ENCODE measurements at regions not wholly inside any gene's neighbourhood (a gene's known extent, or its start where the extent isn't known, plus 50 kb on each side); places are given as distances from the start of the nearest gene placed in this dataset.

DNA sequence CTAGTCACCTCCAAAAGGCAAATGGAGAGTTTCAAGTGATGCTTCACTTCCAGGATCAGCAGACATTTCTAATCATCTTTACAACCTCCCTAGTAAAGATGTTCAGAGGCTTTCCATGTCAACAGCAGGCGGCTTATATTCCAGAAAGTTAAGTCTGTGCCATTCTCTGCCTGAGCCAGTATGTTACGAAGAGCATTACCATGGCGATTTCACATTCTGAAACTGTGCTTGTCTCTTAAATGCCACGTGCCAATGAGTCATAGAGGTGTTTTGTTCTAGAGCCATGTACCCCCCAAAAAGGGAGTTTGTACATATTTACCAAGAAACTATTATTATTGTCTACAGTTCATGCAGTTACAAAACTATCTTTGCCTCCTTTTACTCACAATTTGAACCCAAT, 319.5 kb downstream of the FOXA2 start:
- WGBS (ENCODE audit: extremely low coverage, insufficient read length, low lambda C conversion rate), result no CpG with 5 or more reads among the region's 4 CpGs
- Histone ChIP-seq H3K9ac (ENCODE audit: extremely low read depth, insufficient read length, low read length) (no peak overlapping the region), H3K14ac (ENCODE audit: insufficient read depth, low read length) (no peak overlapping the region), H4K5ac (ENCODE audit: insufficient read length, low read depth, low read length) (no peak overlapping the region), H3K4me2 (ENCODE audit: insufficient read depth, insufficient read length, low read length) (no peak overlapping the region), H3K79me2 (ENCODE audit: insufficient read depth, low read length) (no peaks in the 10 kb centered on the region), H4K91ac (ENCODE audit: insufficient read length, low read depth, low read length) (no peak overlapping the region), H3K9me3 (ENCODE audit: control insufficient read depth, low read depth, low read length) (no peaks in the 10 kb centered on the region), H3K23me2 (ENCODE audit: insufficient read length, low read depth, low read length, poor library complexity, severe bottlenecking) (no peaks in the 10 kb centered on the region), H3K23ac (ENCODE audit: insufficient read length, low read depth, low read length) (no peak overlapping the region), H4K8ac (replicated peaks; ENCODE audit: insufficient read length, low read depth, low read length) (no peak overlapping the region), H3K4me1 (ENCODE audit: insufficient read depth, low read length) (no peaks in the 10 kb centered on the region), H3K4ac (ENCODE audit: low read depth, low read length) (no peak overlapping the region), H3K18ac (ENCODE audit: insufficient read length, low read depth, low read length) (no peak overlapping the region), H2BK12ac (ENCODE audit: insufficient read length, low read depth, low read length) (no peak overlapping the region), H2BK5ac (ENCODE audit: insufficient read length, low read length) (no peak overlapping the region), H2AFZ (ENCODE audit: low read length) (no peak overlapping the region), H3K79me1 (ENCODE audit: insufficient read depth, low read depth, low read length, poor library complexity, severe bottlenecking) (no peaks in the 10 kb centered on the region), H2AK5ac (ENCODE audit: insufficient read length, low read length) (no peak overlapping the region), H3T11ph (ENCODE audit: low read length) (no peak overlapping the region), H2BK20ac (ENCODE audit: low read depth, low read length, poor library complexity, severe bottlenecking) (no peak overlapping the region), H3K27me3 (ENCODE audit: insufficient read depth, low read length) (no peaks in the 10 kb centered on the region), H3K27ac (ENCODE audit: insufficient read length, low read depth, low read length) (no peak overlapping the region), H2BK120ac (ENCODE audit: low read depth, low read length, poor library complexity, severe bottlenecking) (no peak overlapping the region), H3K56ac (ENCODE audit: insufficient read length, low read depth, low read length) (no peak overlapping the region), H4K20me1 (ENCODE audit: control insufficient read depth, insufficient read depth, insufficient read length) (no peaks in the 10 kb centered on the region), H2BK15ac (ENCODE audit: low read depth, low read length) (no peak overlapping the region)
- no peaks in the 10 kb centered on the region for H3K36me3 Mint-ChIP-seq (ENCODE audit: insufficient read depth in 1 of 3, low read depth in 3 of 3)
- H3K27me3 Mint-ChIP-seq (ENCODE audit: low read depth), result peaks cover 12% of the 10 kb centered on the region
- H3K27ac Mint-ChIP-seq, result no peak overlapping the region
- no peaks in the 10 kb centered on the region for H3K9me3 Mint-ChIP-seq
- TF ChIP-seq, protein P1, sequence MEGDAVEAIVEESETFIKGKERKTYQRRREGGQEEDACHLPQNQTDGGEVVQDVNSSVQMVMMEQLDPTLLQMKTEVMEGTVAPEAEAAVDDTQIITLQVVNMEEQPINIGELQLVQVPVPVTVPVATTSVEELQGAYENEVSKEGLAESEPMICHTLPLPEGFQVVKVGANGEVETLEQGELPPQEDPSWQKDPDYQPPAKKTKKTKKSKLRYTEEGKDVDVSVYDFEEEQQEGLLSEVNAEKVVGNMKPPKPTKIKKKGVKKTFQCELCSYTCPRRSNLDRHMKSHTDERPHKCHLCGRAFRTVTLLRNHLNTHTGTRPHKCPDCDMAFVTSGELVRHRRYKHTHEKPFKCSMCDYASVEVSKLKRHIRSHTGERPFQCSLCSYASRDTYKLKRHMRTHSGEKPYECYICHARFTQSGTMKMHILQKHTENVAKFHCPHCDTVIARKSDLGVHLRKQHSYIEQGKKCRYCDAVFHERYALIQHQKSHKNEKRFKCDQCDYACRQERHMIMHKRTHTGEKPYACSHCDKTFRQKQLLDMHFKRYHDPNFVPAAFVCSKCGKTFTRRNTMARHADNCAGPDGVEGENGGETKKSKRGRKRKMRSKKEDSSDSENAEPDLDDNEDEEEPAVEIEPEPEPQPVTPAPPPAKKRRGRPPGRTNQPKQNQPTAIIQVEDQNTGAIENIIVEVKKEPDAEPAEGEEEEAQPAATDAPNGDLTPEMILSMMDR (conservative IDR thresholded peaks at IDR 0.05), result no peak
- no peak for DNase-seq
- H3K4me3 Mint-ChIP-seq, result no peak overlapping the region
- no peaks in the 10 kb centered on the region for H3K4me1 Mint-ChIP-seq

All from H9 (cell line).